HS-27A (cell line): ENCODE measurements at regions not wholly inside any gene's neighbourhood (a gene's known extent, or its start where the extent isn't known, plus 50 kb on each side); places are given as distances from the start of the nearest gene placed in this dataset.
"Not testable (repeated sequence)": the region's sequence is repeated elsewhere in the genome, so short reads cannot be mapped to it uniquely, and the experiment has no call there.

Experiments used
- DNase-seq: peaks from one replicate; pipeline ENCODE4 v3.0.0-alpha.2; 2012; ENCODE audit warnings: low read depth, missing footprints

- DNase-seq: no peak
Measured at GRCh38 chr3:21238661-21239060, 512.3 kb downstream of the ZNF385D start.

GRCh38 chr3:21237638-21238037, 513.4 kb downstream of the ZNF385D start:
- no peak for DNase-seq

- DNase-seq: no peak
Measured at GRCh38 chr3:21235491-21235890, 515.5 kb downstream of the ZNF385D start.

- DNase-seq: no peak
Measured at GRCh38 chr3:21234933-21235332, 516.1 kb downstream of the ZNF385D start.

GRCh38 chr3:21229426-21230135, 521.4 kb downstream of the ZNF385D start:
- DNase-seq: no peak

GRCh38 chr3:21226086-21226485, 524.9 kb downstream of the ZNF385D start:
- no peak for DNase-seq

GRCh38 chr3:21220944-21221343, 530.1 kb downstream of the ZNF385D start:
- no peak for DNase-seq

GRCh38 chr3:21216598-21216997, 534.4 kb downstream of the ZNF385D start:
- no peak for DNase-seq

- DNase-seq: not testable (repeated sequence)
Measured at GRCh38 chr3:21204122-21204521, 546.9 kb downstream of the ZNF385D start.

GRCh38 chr3:21195203-21195602, 555.8 kb downstream of the ZNF385D start:
- DNase-seq: no peak

- not testable (repeated sequence) for DNase-seq
Measured at GRCh38 chr3:21194036-21194435, 557.0 kb downstream of the ZNF385D start.

- DNase-seq: no peak
Measured at GRCh38 chr3:21188459-21188858, 562.6 kb downstream of the ZNF385D start.

- no peak for DNase-seq
Measured at GRCh38 chr3:21185816-21186314, 565.1 kb downstream of the ZNF385D start.

- no peak for DNase-seq
Measured at GRCh38 chr3:21174461-21174860, 576.5 kb downstream of the ZNF385D start.

GRCh38 chr3:21170964-21171363, 580.0 kb downstream of the ZNF385D start:
- no peak for DNase-seq

GRCh38 chr3:21169948-21170347, 581.1 kb downstream of the ZNF385D start:
- DNase-seq: no peak

GRCh38 chr3:21168471-21168870, 582.5 kb downstream of the ZNF385D start:
- DNase-seq: no peak

- no peak for DNase-seq
Measured at GRCh38 chr3:21163956-21164355, 587.1 kb downstream of the ZNF385D start.

GRCh38 chr3:21159543-21159906, 591.5 kb downstream of the ZNF385D start:
- no peak for DNase-seq

GRCh38 chr3:21158861-21159542, 592.0 kb downstream of the ZNF385D start:
- DNase-seq: no peak

- DNase-seq: no peak
Measured at GRCh38 chr3:21154911-21155310, 596.1 kb downstream of the ZNF385D start.

- DNase-seq: no peak
Measured at GRCh38 chr3:21152555-21152954, 598.5 kb downstream of the ZNF385D start.

GRCh38 chr3:21142949-21143348, 608.1 kb downstream of the ZNF385D start:
- no peak for DNase-seq

- no peak for DNase-seq
Measured at GRCh38 chr3:21142031-21142430, 609.0 kb downstream of the ZNF385D start.
